IPS-NIHi7 (cell line): ENCODE measurements at regions not wholly inside any gene's neighbourhood (a gene's known extent, or its start where the extent isn't known, plus 50 kb on each side); places are given as distances from the start of the nearest gene placed in this dataset.

Experiments used
- DNase-seq: peaks from one replicate; pipeline ENCODE4 v3.0.0; 2012; ENCODE audit warnings: mixed read lengths; ENCODE audit errors: extremely low spot score

DNA sequence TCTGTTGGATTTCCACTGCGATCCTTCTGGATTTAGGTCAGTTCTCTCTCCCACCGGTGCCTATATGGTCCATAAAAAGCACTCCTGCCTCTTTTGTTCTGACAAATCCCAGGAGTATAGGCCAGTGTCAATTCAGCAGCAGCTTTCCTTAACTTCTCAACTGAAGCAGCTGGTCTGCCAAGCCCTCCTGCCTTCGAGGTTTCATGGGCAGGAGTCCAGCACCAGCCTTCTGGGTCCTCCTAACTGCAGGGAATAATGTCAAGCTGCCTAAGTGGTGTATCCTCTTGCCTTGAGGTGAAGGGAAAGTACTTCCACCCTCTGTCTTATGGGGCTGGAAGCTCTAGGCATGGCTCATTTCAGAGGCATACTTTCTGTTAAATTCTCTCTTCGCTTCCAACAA lies 149.4 kb upstream of the NCAM1 start:
- DNase-seq: no peak

- DNase-seq: no peak
Observed at GRCh38 chr11:112812729-112813128, 148.5 kb upstream of the NCAM1 start.

- DNase-seq: no peak
Observed at GRCh38 chr11:112814168-112814567, 147.1 kb upstream of the NCAM1 start.

GRCh38 chr11:112817376-112817775 lies 143.8 kb upstream of the NCAM1 start:
- DNase-seq: no peak

DNA sequence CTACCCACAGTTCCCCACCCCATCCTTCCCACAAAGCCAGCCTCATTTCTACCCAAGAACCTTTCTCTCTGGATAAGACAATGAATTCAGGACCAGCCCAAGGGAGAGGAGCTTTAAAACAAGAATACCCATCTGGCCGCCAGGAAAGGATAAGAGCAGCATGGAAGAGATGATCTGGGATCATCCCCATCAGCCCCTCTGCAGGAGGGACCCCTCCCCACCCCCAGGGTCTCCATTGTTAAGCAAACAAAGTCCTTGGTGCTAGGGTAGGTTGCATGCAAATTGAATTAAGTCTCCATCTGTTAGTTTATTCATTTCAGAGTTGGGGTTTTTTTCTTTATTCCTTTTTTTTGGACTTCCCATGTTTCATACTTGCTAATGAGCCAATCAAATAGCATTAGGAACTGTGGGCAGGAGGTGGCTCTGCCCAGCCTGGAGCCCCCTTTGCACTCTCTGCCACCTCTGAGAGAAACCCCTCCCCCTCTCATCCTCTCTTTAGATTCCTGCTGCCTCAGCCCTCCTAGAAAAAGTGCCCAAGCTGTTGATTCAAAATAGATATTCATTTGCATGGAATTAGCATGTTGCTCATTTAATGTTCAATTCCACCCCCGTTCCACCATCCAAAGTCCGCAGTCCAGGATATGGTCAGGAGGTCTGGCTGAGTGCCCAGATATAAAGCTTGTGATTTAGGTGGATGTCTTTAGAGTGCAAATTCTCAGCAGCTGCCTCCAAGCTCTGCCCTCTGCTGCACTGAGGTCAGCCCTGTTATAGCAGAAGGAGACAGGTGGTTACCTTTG lies 138.5 kb upstream of the NCAM1 start:
- DNase-seq: peak; percentile 81

DNA sequence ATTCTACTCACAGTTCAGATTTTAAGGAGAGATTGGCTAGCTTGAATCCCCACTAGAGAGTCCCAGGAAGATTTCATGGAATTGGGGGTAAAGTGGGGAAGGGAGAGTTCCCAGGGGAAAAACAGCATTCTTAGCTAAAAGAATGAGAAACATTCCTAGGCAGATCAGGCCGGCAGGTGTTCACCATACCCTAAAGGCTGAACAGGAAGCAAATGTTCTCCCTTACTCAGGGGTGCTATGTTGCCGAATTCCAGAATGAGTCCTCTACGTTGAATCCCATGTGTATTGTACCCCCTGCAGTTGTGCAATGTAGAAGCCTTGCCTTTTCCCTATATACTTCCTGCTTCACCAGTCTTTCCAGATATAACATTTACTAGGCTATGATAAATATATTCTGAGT lies 135.2 kb upstream of the NCAM1 start:
- DNase-seq: no peak

DNA sequence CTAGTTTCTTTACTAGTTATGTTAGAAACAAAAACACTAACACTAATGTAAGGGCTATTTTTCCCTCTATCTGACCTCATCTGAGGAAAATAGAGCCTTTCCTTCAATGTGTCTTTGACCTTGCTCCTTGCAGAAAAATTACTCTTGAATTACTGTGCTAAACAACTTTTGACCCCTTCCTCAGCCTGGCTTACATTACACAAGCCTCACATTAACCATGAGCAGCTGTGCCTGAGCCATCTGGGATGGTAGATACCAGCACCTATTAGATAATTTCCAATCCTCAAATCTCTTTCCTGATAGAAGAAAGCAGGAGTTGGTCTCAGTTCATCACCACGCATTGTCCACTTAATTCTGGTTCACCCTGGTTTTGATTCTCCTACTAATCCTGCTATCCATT lies 134.4 kb upstream of the NCAM1 start:
- no peak for DNase-seq

DNA sequence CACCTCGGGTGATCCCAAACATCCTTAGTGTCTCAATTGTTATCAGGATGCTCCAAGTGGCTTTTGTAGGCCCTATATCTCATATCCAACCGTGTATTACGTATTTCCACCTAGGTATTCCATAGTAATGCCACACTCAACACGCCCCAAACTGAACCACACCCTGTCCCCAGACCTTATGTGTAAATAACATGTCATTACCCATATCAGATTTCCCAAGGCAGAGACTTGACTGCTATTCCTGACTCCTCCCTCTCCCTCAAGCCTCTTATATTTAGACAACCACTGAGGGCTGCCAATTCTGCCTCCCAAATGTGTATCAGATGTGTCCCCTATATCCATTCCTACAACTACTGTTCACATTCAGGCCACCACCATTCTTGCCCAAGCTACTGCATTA lies 132.8 kb upstream of the NCAM1 start:
- no peak for DNase-seq

- DNase-seq: no peak
Observed at GRCh38 chr11:112829971-112830654, 131.1 kb upstream of the NCAM1 start.

- no peak for DNase-seq
Observed at GRCh38 chr11:112831041-112831440, 130.2 kb upstream of the NCAM1 start.

DNA sequence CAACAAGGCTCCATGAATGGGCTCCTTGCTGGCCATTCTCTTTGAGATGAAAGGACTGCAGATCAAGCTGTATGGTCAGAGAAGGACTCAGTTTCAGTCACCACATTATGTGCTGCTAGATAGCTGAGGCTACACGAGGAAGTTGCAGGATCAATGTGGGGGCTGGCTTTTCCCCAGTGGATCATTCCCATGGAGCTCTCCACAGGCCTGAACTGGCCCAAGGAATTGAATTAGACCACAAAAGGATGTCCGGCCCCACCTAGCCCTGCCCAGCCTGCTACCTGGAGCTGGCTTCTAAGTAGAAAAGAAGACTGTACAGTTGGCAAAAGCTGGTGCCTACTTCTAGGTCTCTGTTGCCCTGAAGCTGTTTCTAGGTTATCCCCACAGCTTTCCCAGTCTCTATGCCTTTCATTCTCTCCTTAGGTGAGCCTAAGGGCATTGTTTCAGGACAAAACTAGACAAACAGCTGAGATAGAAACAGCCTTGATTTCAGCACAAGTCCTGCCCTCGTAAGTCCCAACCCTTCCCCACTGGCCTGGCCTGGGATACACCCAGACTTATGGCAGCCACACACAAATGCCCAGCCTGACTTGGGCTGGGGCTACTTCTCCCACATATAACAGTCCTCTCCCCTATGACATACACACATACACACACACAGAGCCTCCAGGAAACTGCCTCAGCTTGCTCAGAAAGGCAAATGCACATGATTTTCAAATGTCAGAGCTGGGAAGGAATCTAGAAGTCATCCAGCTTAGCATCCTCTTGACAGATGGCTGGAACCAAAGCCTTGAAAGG lies 129.1 kb upstream of the NCAM1 start:
- no peak for DNase-seq

GRCh38 chr11:112834277-112834755 lies 126.9 kb upstream of the NCAM1 start:
- no peak for DNase-seq

GRCh38 chr11:112835591-112836255 lies 125.5 kb upstream of the NCAM1 start:
- no peak for DNase-seq

DNA sequence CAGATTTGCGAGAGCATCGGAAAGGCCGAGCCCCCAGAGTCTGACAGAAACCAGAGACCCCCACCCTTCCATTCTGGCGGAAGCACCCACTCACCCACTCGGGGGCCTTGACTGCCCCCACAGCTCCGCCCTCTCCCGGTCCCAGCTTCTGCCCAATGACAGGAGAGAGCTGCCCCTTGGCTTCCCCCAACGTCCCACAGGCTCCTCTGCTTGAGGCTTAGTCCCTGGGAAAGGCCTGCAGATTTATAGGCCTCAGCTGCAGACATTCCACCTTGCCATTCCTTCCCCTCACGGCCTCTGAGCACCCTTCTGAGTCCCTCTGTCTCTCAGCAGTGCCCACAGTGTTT lies 125.0 kb upstream of the NCAM1 start:
- DNase-seq: no peak

DNA sequence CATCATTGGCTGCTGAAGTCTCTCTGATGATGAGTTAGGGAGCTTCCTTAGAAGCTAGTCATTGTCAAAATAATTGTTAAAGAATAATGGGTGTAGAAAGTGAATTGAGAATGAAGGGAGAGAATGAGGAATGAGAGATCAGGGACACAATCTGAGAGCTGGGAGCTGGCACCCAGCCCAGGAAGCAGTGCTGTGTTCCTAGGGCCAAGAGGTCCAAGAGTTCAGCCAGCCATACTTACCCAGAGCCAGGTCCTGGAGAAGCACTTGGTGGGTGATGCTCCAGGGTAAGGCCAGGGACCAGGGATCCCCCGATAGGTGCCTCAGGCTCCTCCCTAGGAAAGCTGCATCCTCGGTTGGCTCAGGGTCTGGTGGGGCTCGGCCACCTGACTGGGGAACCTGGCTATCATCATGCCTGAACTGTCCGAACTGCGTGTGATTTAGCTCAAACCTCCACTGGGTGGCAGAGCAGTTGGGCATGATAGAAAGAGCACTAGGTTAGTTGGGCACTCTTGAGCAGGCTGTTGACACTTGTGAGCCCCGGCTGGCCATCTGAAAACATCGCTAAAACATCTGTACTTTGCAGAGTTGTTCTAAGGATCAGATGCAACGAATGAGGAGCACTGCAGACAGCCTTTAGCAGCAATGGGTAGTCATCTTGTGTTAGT lies 123.9 kb upstream of the NCAM1 start:
- peak; percentile 29 for DNase-seq

- no peak for DNase-seq
Observed at GRCh38 chr11:112839051-112839450, 122.2 kb upstream of the NCAM1 start.

DNA sequence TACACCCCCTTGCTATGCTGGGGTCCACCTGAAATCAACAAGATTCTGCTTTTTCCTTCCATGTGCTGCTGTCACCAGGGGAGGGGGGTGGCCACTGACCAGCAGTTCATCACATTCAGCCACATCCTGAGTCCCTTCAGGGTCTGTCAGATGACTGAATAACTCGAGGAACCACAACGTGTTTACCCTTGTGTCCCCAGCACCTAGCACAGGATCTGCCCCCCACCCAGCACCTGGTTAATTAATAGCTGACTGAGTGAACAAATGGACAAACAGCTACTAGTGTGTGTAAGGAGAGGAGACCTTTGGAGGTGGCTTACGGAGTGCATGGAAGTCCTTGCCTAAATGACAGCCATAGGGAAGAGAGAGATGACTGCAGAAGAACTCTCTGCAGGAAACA lies 119.5 kb upstream of the NCAM1 start:
- DNase-seq: no peak

DNA sequence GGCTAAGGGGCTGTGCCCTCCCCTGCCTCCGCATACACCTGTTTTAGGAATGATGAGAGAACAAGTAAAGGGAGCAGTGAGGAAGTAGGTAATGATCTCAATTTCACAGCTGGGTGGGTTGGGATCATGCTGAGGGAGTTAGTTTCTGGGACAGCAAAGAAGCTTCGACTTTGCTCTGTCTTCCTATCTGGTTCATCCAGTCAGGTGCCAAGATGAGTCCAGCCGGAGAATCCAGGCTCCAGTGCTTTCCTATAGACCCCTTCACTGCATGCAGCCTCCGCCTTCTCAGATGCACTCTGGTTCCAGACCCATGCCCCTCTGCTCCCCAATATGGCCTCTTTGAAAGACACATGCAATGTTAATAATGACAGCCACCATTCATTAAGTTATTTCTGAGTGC lies 119.1 kb upstream of the NCAM1 start:
- DNase-seq: no peak

DNA sequence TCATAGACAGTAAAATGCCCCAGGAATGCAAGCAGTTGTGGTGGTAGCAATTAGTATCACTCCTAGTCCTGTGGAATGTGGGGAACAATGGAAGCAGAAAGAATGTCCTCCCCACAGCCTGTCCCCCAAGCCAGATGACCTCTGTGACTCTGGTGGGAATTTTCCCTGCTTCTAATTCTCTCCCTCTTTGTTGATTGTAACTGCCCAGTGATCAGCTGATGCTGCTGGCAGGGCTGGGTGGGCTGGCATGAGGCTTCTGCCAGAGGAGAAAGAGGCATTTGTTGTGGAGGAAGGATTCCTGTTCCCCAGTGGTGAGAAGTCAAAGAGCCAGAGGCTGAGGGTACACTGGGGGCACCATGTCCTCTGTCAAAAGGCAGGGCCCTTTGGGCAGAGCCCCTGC lies 116.7 kb upstream of the NCAM1 start:
- DNase-seq: no peak

- DNase-seq: no peak
Observed at GRCh38 chr11:112847568-112847967, 113.7 kb upstream of the NCAM1 start.

DNA sequence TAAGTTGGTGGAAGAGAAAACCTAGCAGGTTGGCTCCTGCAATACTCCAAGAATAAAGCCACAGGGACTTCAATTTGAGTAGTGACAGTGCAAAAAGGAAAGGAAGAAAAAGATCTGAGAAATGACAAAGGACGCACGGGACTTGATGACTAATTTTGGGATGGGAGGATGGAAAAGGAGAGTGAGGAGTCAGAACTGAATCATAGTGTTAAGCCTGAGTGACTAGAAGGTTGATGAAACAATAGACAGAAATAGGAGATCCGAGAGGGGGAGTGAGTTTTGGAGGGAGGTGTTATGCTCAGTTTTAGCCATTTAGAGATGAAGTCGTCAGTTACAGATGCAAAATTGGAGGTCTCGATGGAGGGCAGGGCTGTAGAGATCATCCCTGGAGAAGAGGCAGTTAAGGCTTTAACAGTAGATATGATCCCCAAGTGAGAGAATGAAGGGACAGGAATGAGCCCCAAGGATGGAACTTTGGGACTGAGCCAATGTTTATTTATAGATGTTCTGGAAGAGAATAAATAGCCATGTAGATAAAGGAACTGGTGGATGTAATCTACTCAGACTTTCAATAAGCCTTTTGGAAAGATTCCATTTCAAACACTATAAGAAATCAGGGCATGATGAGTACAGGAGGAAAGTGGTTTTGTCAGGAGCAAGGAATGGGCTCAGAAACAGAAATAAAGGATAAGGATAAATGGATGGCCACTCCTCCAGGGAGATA lies 108.9 kb upstream of the NCAM1 start:
- DNase-seq: no peak
